Lower leg skin (tissue), 4 donors: ENCODE measurements at regions not wholly inside any gene's neighbourhood (a gene's known extent, or its start where the extent isn't known, plus 50 kb on each side); places are given as distances from the start of the nearest gene placed in this dataset.

ENCODE experiments used
- DNase-seq, 2 donors: peaks; one replicate each; pipeline ENCODE4 v3.0.0-alpha.2; 2019; ENCODE audit warnings: low spot score in 2 of 2
- H3K4me3 ChIP-seq: fragments of 200-600 bp; sonication (generic); 2 replicates; pipeline ENCODE4 v1.5.1; 2017; ENCODE audit warnings: mild to moderate bottlenecking, low read depth; ENCODE audit not compliant: poor library complexity, severe bottlenecking
- CTCF ChIP-seq, 3 donors: fragments of 450-650 bp; IDR thresholded peaks; one replicate each; pipeline ENCODE4 v1.5.1; 2016; ENCODE audit warnings: antibody characterized with exemption in 3 of 3, mild to moderate bottlenecking in 3 of 3, moderate library complexity in 2 of 3
- POLR2A ChIP-seq, 2 donors: fragments of 450-650 bp; IDR thresholded peaks; one replicate each; pipeline ENCODE4 v1.6.1; 2016 to 2017; ENCODE audit warnings: antibody characterized with exemption in 2 of 2, mild to moderate bottlenecking in 1 of 2, moderate library complexity in 1 of 2
- WGBS, 2 donors: methylation state at CpG; one replicate each; pipeline ENCODE4 v1.1.5; 2018; 5-methylcytosine and 5-hydroxymethylcytosine counted together
- intact Hi-C: fragments of 100-400 bp; cut with DNase I; formaldehyde crosslinking; loops from one replicate; pipeline ENCODE4 v1.15.0; 2023; ENCODE audit warnings: low total_unique reads

GRCh38 chr2:21358976-21359375 lies 235.2 kb downstream of the TDRD15 start:
- intact Hi-C loops, result no loop called here
- no peak overlapping the region for H3K4me3 ChIP-seq
- no peak for TF ChIP-seq POLR2A (IDR thresholded peaks at IDR 0.05)
- no peak for TF ChIP-seq CTCF (IDR thresholded peaks at IDR 0.05)
- WGBS, 2 donors, result 83 to 85% methylated on average over 2 of the region's 2 CpGs
- no peak for DNase-seq

- no peak overlapping the region for H3K4me3 ChIP-seq
- no peak for DNase-seq
- intact Hi-C loops, result no loop called here
- TF ChIP-seq CTCF (IDR thresholded peaks at IDR 0.05), result no peak
- no peak for TF ChIP-seq POLR2A (IDR thresholded peaks at IDR 0.05)
- 35 to 56% methylated on average over 3 of the region's 3 CpGs for whole genome bisulfite sequencing, 2 donors
Observed at GRCh38 chr2:21361384-21361783, 237.6 kb downstream of the TDRD15 start.

- intact Hi-C loops, result no loop called here
- H3K4me3 ChIP-seq, result no peak overlapping the region
- TF ChIP-seq POLR2A (IDR thresholded peaks at IDR 0.05) (no peak), CTCF (IDR thresholded peaks at IDR 0.05) (no peak)
- peak in 1 of 2 donors; percentile 26 for DNase-seq
- 50 to 51% methylated on average over 5 of the region's 5 CpGs for WGBS, 2 donors
Observed at GRCh38 chr2:21361957-21362486, 238.3 kb downstream of the TDRD15 start.

GRCh38 chr2:21363364-21363763 lies 239.6 kb downstream of the TDRD15 start:
- H3K4me3 ChIP-seq, result no peak overlapping the region
- intact Hi-C loops, result no loop called here
- DNase-seq, result no peak
- WGBS, 2 donors, result 96 to 97% methylated on average over 3 of the region's 3 CpGs
- TF ChIP-seq CTCF (IDR thresholded peaks at IDR 0.05), result no peak
- TF ChIP-seq POLR2A (IDR thresholded peaks at IDR 0.05), result no peak

- H3K4me3 ChIP-seq, result no peak overlapping the region
- 95% methylated on average over 3 of the region's 3 CpGs for WGBS, 2 donors
- intact Hi-C loops, result no loop called here
- TF ChIP-seq CTCF (IDR thresholded peaks at IDR 0.05) (no peak), POLR2A (IDR thresholded peaks at IDR 0.05) (no peak)
- DNase-seq, result no peak
Observed at GRCh38 chr2:21367421-21367820, 243.7 kb downstream of the TDRD15 start.

- TF ChIP-seq CTCF (IDR thresholded peaks at IDR 0.05), result no peak
- TF ChIP-seq POLR2A (IDR thresholded peaks at IDR 0.05), result no peak
- no peak overlapping the region for H3K4me3 ChIP-seq
- DNase-seq, result no peak
- intact Hi-C loops, result no loop called here
- WGBS, 2 donors, result 86 to 88% methylated on average over 2 of the region's 2 CpGs
Observed at GRCh38 chr2:21369787-21370186, 246.0 kb downstream of the TDRD15 start.
